MM.1S (cell line): ENCODE measurements at regions not wholly inside any gene's neighbourhood (a gene's known extent, or its start where the extent isn't known, plus 50 kb on each side); places are given as distances from the start of the nearest gene placed in this dataset.

Experiments
- DNase-seq: peaks from one replicate; pipeline ENCODE4 v3.0.0-alpha.2; 2015
- H2AFZ ChIP-seq: fragments of 300-600 bp; sonication (generic); 2 replicates; pipeline ENCODE4 v1.6.0; 2016; ENCODE audit warnings: antibody characterized with exemption, low read length
- H3F3A ChIP-seq: fragments of 300-600 bp; sonication (generic); 2 replicates; pipeline ENCODE4 v1.6.1; 2016; ENCODE audit warnings: mild to moderate bottlenecking, antibody characterized with exemption, low read length, moderate library complexity, mixed read lengths; ENCODE audit not compliant: insufficient read depth
- H3K27ac ChIP-seq: fragments of 300-600 bp; sonication (generic); 2 replicates; pipeline ENCODE4 v1.5.1; 2016; ENCODE audit warnings: mild to moderate bottlenecking, low read length
- H3K27me3 ChIP-seq: fragments of 300-600 bp; sonication (generic); replicated peaks from 2 replicates; pipeline ENCODE4 v1.6.0; 2016; ENCODE audit warnings: low read length; ENCODE audit not compliant: insufficient read depth
- H3K36me3 ChIP-seq: fragments of 300-600 bp; sonication (generic); replicated peaks from 2 replicates; pipeline ENCODE4 v1.6.1; 2016; ENCODE audit warnings: mild to moderate bottlenecking, low read length, mixed read lengths; ENCODE audit not compliant: insufficient read depth
- H3K4me1 ChIP-seq: fragments of 300-600 bp; sonication (generic); 2 replicates; pipeline ENCODE4 v1.6.1; 2016; ENCODE audit warnings: low read length, mixed read lengths
- H3K4me2 ChIP-seq: fragments of 300-600 bp; sonication (generic); 2 replicates; pipeline ENCODE4 v1.6.0; 2016; ENCODE audit warnings: low read depth, low read length
- H3K4me3 ChIP-seq: fragments of 300-600 bp; sonication (generic); 2 replicates; pipeline ENCODE4 v1.5.1; 2016; ENCODE audit warnings: low read length, mixed read lengths
- H3K79me2 ChIP-seq: fragments of 300-600 bp; sonication (generic); 2 replicates; pipeline ENCODE4 v1.6.1; 2016; ENCODE audit warnings: mixed run types, low read length, mixed read lengths
- H3K9ac ChIP-seq: fragments of 300-600 bp; sonication (generic); 2 replicates; pipeline ENCODE4 v1.6.1; 2016; ENCODE audit warnings: low read length, mixed read lengths
- H3K9me2 ChIP-seq: fragments of 300-600 bp; sonication (generic); replicated peaks from 2 replicates; pipeline ENCODE4 v1.6.1; 2016; ENCODE audit warnings: mild to moderate bottlenecking, low read length, mixed read lengths; ENCODE audit not compliant: insufficient read depth
- H3K9me3 ChIP-seq: fragments of 300-600 bp; sonication (generic); replicated peaks from 2 replicates; pipeline ENCODE4 v1.6.1; 2016; ENCODE audit warnings: mild to moderate bottlenecking, low read length, mixed read lengths; ENCODE audit not compliant: insufficient read depth
- H4K20me1 ChIP-seq: fragments of 300-600 bp; sonication (generic); 2 replicates; pipeline ENCODE4 v1.6.1; 2016; ENCODE audit warnings: mild to moderate bottlenecking, low read length, moderate library complexity, mixed read lengths; ENCODE audit not compliant: insufficient read depth
- CTCF ChIP-seq: fragments of 300-600 bp; sonication (generic); IDR thresholded peaks from 2 replicates; pipeline ENCODE4 v1.5.1; 2016; ENCODE audit warnings: antibody characterized with exemption, low read length, mixed read lengths
- EZH2 ChIP-seq: fragments of 300-600 bp; sonication (generic); optimal IDR thresholded peaks from 2 replicates; pipeline ENCODE3; 2017; ENCODE audit warnings: low read depth, mild to moderate bottlenecking, antibody characterized with exemption, low read length, mixed read lengths
- EZH2phosphoT487 ChIP-seq: fragments of 300-600 bp; sonication (generic); IDR thresholded peaks from 2 replicates; pipeline ENCODE4 v1.6.1; 2018; ENCODE audit warnings: antibody characterized with exemption, low read length

- H3K27me3 ChIP-seq = no peaks in the 10 kb centered on the region
- no peak overlapping the region for H3K27ac ChIP-seq
- no peak overlapping the region for H3K4me2 ChIP-seq
- H4K20me1 ChIP-seq = no peaks in the 10 kb centered on the region
- H2AFZ ChIP-seq = no peak overlapping the region
- no peaks in the 10 kb centered on the region for H3K9me2 ChIP-seq
- H3K9me3 ChIP-seq = no peaks in the 10 kb centered on the region
- H3F3A ChIP-seq = no peaks in the 10 kb centered on the region
- no peak for DNase-seq
- no peaks in the 10 kb centered on the region for H3K79me2 ChIP-seq
- TF ChIP-seq EZH2 (no peak), EZH2phosphoT487 (no peak), CTCF (no peak)
- H3K9ac ChIP-seq = no peak overlapping the region
- H3K36me3 ChIP-seq = no peaks in the 10 kb centered on the region
- H3K4me1 ChIP-seq = no peaks in the 10 kb centered on the region
- no peak overlapping the region for H3K4me3 ChIP-seq
Observed at GRCh38 chr9:2963307-2963706, 119.4 kb upstream of the PUM3 start.

- Histone ChIP-seq H2AFZ (no peak overlapping the region), H3K4me1 (no peaks in the 10 kb centered on the region)
Observed at GRCh38 chr9:2962471-2963172, 118.7 kb upstream of the PUM3 start.

GRCh38 chr9:2958219-2958618, 114.3 kb upstream of the PUM3 start:
- H3K9me2 ChIP-seq = no peaks in the 10 kb centered on the region
- no peaks in the 10 kb centered on the region for H3K36me3 ChIP-seq
- H3K4me3 ChIP-seq = no peak overlapping the region
- H3K9ac ChIP-seq = no peak overlapping the region
- no peaks in the 10 kb centered on the region for H3K9me3 ChIP-seq
- H3K27ac ChIP-seq = no peak overlapping the region
- no peaks in the 10 kb centered on the region for H3K79me2 ChIP-seq
- H3K4me2 ChIP-seq = no peak overlapping the region
- no peak for DNase-seq
- H3F3A ChIP-seq = no peaks in the 10 kb centered on the region
- no peaks in the 10 kb centered on the region for H4K20me1 ChIP-seq
- H2AFZ ChIP-seq = no peak overlapping the region
- no peaks in the 10 kb centered on the region for H3K27me3 ChIP-seq
- TF ChIP-seq EZH2 (no peak), EZH2phosphoT487 (no peak)
- H3K4me1 ChIP-seq = no peaks in the 10 kb centered on the region

More at GRCh38 chr9:2962471-2963172, 118.7 kb upstream of the PUM3 start:
- Histone ChIP-seq H3K4me2 (no peak overlapping the region), H3K36me3 (no peaks in the 10 kb centered on the region), H3F3A (no peaks in the 10 kb centered on the region), H3K4me3 (no peak overlapping the region), H3K9ac (no peak overlapping the region), H3K9me3 (no peaks in the 10 kb centered on the region), H3K27ac (no peak overlapping the region), H4K20me1 (no peaks in the 10 kb centered on the region), H3K9me2 (no peaks in the 10 kb centered on the region), H3K27me3 (no peaks in the 10 kb centered on the region), H3K79me2 (no peaks in the 10 kb centered on the region)
- TF ChIP-seq CTCF (no peak), EZH2 (no peak), EZH2phosphoT487 (no peak)
- DNase-seq = no peak

GRCh38 chr9:2957656-2958200, 113.8 kb upstream of the PUM3 start:
- Histone ChIP-seq H2AFZ (no peak overlapping the region), H3K9ac (no peak overlapping the region), H3K9me3 (no peaks in the 10 kb centered on the region), H3K27me3 (no peaks in the 10 kb centered on the region), H3F3A (no peaks in the 10 kb centered on the region), H3K79me2 (no peaks in the 10 kb centered on the region), H3K36me3 (no peaks in the 10 kb centered on the region), H3K27ac (no peak overlapping the region), H3K4me2 (no peak overlapping the region), H3K4me3 (no peak overlapping the region), H4K20me1 (no peaks in the 10 kb centered on the region), H3K9me2 (no peaks in the 10 kb centered on the region), H3K4me1 (no peaks in the 10 kb centered on the region)
- TF ChIP-seq CTCF (no peak), EZH2phosphoT487 (no peak), EZH2 (no peak)
- DNase-seq = no peak
